Hepatic stellate cell (primary cell): ENCODE measurements at regions not wholly inside any gene's neighbourhood (a gene's known extent, or its start where the extent isn't known, plus 50 kb on each side); places are given as distances from the start of the nearest gene placed in this dataset.

Experiments used
- DNase-seq: peaks from one replicate; pipeline ENCODE4 v3.0.0; 2011; ENCODE audit warnings: low spot score

GRCh38 chr1:8115031-8115768 lies 89.1 kb upstream of the ERRFI1 start:
- DNase-seq: no peak

- no peak for DNase-seq
Observed at GRCh38 chr1:8113262-8114220, 87.4 kb upstream of the ERRFI1 start.

DNA sequence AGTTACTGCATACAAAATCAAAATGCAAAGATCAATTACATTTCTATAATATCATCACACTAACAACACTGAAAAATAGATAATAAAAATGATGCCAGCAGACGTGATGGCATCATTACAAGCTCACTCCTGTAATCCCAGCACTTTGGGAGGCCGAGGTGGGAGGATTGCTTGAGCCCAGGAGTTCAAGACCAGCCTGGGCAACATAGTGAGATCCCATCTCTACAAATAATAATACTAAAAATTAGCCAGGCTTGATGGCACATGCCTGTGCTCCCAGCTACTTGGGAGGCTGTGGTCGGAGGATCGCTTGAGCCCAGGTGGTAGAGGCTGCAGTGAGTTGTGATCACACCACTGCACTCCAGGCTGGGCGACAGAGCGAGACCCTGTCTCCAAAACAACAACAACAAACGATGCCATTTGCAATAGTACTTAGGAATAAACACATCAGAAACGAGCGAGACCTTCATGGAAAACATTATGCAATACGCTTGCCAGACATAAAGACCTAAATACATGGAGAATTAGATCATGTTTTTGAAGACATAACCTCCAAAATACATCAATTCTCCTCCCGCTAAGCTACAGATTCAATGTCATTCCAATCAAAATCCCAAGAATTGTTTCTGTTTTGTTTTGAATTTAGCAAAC lies 86.6 kb upstream of the ERRFI1 start:
- no peak for DNase-seq

DNA sequence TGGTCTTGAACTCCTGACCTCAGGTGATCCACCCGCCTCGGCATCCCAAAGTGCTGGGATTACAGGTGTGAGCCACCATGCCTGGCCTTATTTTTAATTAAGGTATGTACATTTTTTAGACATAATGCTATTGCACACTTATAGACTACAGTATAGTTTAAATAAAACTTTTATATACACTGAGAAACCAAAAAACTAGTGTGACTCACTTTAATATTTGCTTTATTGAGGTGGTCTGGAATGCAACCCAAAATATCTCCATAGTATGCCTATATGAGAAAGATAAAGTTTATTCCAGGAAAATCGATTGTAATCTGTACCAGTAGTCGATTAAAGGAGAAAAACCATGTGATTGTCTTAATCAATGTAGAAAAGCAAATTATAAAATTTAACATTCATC lies 85.5 kb upstream of the ERRFI1 start:
- no peak for DNase-seq

GRCh38 chr1:8109216-8109615 lies 83.1 kb upstream of the ERRFI1 start:
- DNase-seq: no peak

GRCh38 chr1:8107897-8108296 lies 81.8 kb upstream of the ERRFI1 start:
- no peak for DNase-seq

DNA sequence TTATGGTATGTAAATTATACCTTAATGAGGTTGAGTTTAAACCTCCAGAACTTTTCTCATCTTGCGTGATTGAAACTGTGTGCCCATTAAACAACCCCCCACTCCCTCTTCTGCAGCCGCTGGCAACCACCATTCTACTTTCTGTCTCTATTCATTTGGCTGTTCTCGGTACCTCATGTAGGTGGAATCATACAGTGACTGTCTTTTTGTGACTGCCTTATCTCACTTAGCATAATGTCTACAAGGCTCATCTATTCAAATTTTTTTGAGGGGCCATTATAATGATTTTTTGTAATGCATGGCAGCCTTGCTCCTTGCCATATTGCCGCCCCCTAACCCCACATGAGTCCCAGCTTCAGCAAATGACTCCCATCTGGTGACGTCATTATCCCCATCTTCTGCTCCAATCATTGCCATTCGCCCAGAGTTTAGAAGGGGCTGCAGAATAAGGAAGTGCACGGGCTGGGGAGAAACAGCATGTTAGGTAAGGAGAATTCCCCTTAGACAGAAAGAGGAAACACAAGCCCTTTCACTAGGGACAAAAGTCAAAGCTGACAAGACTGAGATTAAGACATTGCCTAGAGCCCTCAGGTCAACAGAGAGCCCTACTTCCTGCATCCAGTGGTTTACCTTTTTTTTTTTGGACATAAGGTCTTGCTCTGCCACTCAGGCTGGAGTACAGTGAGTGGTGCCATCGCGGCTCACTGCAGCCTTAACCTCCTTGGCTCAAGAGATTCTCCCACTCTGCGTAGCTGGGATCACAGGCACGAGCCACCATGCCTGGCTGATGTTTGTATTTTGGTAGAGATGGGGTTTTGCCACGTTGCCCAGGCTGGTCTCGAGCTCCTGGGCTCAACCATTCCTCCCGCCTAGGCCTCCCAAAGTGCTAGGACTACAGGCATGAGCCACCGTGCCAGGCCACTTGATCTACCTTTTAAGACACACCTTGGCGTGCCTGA lies 78.4 kb upstream of the ERRFI1 start:
- DNase-seq: no peak

GRCh38 chr1:8097908-8098307 lies 71.8 kb upstream of the ERRFI1 start:
- DNase-seq: no peak

DNA sequence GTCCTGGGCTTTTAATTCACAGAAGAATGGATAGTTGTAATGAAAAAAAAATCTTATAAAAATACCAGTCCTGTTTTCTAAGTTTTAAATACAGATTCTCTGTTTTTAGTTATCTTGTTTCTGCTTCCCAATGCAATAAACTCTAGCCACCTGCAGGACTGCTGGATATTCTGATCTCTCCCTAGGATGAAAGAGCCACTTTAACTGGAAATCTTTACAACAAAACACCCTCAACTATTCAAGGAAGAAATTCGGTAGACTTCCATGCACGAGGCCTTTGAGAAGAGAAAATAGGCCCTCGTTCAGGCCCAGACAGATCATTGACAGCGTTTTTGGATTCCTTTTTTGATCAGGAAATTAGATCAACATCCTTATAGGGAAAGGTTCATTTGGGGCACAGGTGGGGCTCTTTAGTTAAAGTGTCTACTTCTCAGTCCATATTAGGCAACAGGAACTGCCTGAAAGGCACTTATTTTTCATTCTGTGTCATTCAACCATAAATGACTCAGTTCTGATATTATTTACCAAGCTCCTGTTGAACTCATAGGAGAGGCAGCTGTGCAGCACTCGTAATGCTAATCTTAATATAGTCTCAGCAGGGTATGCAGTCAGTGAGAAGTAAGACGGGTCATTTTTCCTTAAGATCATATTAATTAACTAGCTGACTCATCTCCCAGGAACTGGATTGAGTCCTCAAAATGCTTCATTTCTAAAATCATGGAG lies 71.1 kb upstream of the ERRFI1 start:
- DNase-seq: no peak

- no peak for DNase-seq
Observed at GRCh38 chr1:8096105-8097011, 70.2 kb upstream of the ERRFI1 start.

- DNase-seq: no peak
Observed at GRCh38 chr1:8095584-8095983, 69.5 kb upstream of the ERRFI1 start.

DNA sequence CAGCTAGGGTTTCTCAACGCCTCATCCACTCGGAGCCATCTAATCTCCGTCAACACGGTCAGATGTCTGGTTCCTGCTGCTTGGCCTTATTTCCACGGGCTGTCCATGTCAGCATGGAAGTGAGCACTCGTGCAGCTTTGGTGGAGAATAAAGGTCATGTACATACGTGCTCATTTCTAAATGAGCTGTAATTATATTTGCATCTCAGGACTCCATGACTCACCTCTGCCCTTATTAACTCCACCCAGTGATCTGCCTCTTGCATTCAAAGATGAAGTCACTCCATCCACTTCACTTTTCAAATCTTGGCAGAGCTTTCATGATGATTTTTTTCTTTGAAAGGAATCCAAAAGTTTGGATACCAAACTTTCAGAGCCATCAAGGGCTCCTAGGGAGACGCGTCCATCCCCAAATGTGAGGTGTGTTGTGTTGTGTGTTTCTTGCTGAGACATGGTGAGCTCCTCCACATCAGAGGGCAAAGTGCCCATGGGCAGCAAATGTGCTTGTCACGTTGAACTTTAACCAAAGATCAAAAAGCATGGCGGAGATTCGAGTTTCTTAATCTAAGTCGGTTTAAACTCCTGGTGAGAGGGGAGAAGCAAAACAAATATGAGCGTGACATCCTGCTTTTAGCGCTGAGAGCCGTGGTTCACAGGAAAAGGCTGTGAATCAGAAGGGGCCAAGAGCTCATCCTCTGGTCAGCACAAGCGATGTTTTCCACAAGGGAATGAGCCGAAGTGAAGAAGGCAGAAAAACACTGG lies 68.6 kb upstream of the ERRFI1 start:
- no peak for DNase-seq

DNA sequence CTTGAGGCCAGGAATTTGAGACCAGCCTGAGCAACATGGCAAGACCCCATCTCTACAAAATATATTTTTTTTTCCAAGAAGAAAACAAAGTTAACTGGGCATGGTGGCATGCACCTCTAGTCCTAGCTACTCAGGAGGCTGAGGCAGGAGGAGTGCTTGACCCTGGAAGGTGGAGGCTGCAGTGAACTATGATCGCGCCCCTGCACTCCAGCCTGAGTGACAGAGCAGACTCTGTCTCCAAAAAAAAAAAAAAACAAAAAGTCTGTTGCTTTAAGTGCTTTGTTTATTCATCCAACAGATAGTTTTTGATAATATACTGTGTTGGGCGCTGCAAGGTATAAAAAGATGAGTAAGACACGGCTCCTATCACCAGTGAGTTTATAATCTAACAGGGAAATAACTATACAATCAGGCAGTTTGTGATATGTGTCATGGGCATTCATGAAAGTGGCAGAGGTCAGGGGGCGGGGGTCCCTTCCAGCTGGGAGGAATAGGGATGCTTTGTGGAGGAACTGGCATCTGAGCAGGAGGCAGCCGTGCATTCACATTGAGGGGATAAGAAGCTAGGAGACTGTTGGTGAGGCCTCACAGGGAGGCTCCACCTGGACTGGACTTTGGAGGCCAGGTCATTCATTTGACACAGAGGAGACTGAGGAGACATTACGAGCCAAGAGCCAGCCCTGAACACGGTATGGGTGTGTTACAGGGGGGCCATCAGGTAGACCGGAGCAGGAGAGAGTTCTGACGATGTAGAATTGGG lies 67.3 kb upstream of the ERRFI1 start:
- DNase-seq: no peak

DNA sequence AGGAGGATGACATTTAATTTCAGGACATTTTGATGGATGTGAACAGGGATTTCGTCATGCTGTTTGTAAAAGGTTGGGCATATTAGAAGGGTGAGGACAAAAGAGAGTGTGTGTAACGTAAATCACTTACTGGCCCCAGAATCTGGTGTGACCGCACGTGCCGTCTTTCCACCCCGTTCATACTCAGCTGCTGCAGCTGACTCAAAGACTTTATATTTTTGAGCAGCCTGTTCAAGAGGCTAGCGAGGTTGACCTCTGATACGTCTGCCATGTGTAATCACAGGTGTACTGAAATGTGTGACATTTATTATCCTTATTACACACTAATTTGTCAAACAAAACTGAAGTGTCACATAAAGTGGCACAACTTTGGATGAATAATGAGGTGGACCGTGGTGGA lies 66.5 kb upstream of the ERRFI1 start:
- no peak for DNase-seq

DNA sequence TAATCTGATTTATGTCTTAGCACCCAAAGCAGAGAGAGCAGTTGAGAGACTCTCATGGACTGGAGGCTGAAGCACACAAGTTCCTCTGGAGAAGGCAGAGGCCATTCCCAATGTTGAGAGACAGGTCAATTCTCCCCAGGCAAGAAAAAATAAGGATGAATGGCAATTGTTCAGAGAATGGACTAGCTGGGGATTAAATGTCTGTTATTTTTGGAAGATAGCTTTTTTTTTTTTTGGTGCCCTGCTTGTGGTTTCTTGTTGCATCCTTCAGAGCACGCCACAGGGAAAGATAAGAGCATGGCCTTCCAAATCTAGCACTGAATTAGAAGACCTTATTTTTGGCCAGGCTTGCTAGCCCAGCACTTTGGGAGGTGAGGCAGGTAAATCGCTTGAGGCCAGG lies 65.6 kb upstream of the ERRFI1 start:
- no peak for DNase-seq

GRCh38 chr1:8090241-8090702 lies 64.2 kb upstream of the ERRFI1 start:
- peak; percentile 64 for DNase-seq

GRCh38 chr1:8089535-8090228 lies 63.6 kb upstream of the ERRFI1 start:
- no peak for DNase-seq

GRCh38 chr1:8086055-8086454 lies 59.9 kb upstream of the ERRFI1 start:
- DNase-seq: no peak
